ENCODE measurements at regions not wholly inside any gene's neighbourhood (a gene's known extent, or its start where the extent isn't known, plus 50 kb on each side); places are given as distances from the start of the nearest gene placed in this dataset.
A peak's percentile ranks its signal among the peaks of the same experiment; 100 is the strongest.

DNA sequence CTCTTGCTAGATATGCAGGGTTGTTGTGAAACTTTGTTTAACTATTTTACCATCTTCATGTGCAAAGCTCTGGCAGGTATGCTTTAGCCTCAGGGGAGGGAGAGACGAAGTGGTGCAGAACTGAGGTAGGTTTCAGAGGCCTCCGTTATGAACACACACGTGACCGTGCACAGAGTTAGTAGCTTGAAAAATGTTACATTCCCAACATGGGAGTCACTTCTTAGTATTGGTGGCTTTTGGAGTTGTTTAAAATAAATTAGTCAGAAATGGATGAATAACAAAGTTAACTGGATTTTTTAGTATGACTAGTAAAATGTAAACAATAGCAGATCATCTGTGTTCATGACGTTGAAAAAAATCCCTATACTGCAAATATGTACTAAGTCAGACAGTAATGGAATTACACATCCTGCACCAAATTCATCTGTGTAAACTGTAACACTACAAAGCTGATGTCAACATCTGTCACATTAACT, 279.6 kb downstream of the KLF13 start:
- DNase-seq: peak; percentile 85
- Histone ChIP-seq H4K20me1 (ENCODE audit: low read length) (no peaks in the 10 kb centered on the region), H2AFZ (ENCODE audit: low read length) (no peak overlapping the region)

DNA sequence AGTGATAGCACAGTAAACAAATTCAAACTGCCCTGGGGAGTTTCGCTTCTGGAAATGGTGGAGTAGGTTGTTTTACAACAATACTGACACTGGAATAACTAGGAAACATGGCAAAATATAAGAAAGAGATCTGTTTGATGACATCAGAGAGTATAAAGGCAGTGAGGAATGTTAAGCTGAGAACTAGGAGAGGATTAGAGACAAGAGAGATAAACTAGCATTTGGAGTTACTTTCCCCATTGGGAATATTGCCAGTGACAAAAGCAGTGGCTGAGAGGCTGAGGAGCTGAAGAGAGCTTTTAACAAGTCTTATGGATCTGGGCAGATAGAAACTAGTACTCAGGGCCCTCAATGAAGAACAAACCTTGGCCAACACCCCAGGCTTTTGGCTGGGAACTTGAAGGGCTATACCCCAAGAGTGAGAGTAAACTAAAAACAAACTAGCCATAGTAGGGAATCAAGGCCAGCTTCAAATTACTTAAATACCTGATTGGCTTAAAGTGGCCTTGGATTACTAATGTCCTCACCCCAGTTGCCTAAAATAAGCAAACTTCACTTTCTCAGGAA, 280.4 kb downstream of the KLF13 start:
- Histone ChIP-seq H3K36me3 (ENCODE audit: low read depth, low read length) (no peaks in the 10 kb centered on the region), H3K4me2 (ENCODE audit: low read length) (peak overlapping the region; percentile 9; the same call in 1 of the 2 replicates), H3K79me2 (ENCODE audit: low read length) (no peaks in the 10 kb centered on the region), H3K4me1 (ENCODE audit: insufficient read depth, low read length) (peaks cover 20% of the 10 kb centered on the region), H3K9me3 (ENCODE audit: low read length) (no peaks in the 10 kb centered on the region), H3K4me3 (ENCODE audit: low read length) (no peak overlapping the region), H3K27me3 (ENCODE audit: low read length) (no peaks in the 10 kb centered on the region), H3K27ac (ENCODE audit: low read length) (no peak overlapping the region), H3K9ac (ENCODE audit: low read length) (no peak overlapping the region), H3K9me2 (replicated peaks; ENCODE audit: low read length) (no peaks in the 10 kb centered on the region), H4K20me1 (ENCODE audit: low read length) (no peaks in the 10 kb centered on the region), H3F3A (ENCODE audit: low read length, unreplicated experiment) (no peaks in the 10 kb centered on the region), H2AFZ (ENCODE audit: low read length) (no peak overlapping the region)
- ChIA-PET POLR2A (ENCODE audit: unreplicated experiment) (no interaction called here), CTCF (no interaction called here)
- BruUV-seq (replicated peaks): no TSS peak
- intact Hi-C loops (cut with micrococcal nuclease): no loop called here
- TF ChIP-seq EZH2phosphoT487 (IDR thresholded peaks at IDR 0.05; ENCODE audit: borderline replicate concordance, low read length) (no peak), EZH2 (IDR thresholded peaks at IDR 0.05; ENCODE audit: low read length, unreplicated experiment) (no peak)
- TF ChIP-seq, protein P1, sequence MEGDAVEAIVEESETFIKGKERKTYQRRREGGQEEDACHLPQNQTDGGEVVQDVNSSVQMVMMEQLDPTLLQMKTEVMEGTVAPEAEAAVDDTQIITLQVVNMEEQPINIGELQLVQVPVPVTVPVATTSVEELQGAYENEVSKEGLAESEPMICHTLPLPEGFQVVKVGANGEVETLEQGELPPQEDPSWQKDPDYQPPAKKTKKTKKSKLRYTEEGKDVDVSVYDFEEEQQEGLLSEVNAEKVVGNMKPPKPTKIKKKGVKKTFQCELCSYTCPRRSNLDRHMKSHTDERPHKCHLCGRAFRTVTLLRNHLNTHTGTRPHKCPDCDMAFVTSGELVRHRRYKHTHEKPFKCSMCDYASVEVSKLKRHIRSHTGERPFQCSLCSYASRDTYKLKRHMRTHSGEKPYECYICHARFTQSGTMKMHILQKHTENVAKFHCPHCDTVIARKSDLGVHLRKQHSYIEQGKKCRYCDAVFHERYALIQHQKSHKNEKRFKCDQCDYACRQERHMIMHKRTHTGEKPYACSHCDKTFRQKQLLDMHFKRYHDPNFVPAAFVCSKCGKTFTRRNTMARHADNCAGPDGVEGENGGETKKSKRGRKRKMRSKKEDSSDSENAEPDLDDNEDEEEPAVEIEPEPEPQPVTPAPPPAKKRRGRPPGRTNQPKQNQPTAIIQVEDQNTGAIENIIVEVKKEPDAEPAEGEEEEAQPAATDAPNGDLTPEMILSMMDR (conservative IDR thresholded peaks at IDR 0.05; ENCODE audit: low read depth, low read length): no peak
- DNase-seq (no peak), ATAC-seq (no peak; the same call in 1 of the 2 replicates)

More for the DNA sequence above, 279.6 kb downstream of the KLF13 start:
- intact Hi-C loops (cut with micrococcal nuclease): no loop called here
- no peaks in the 10 kb centered on the region for H3K9me3 ChIP-seq (ENCODE audit: low read length)
- CTCF ChIA-PET: no interaction called here
- H3K27me3 ChIP-seq (ENCODE audit: low read length): no peaks in the 10 kb centered on the region
- no peaks in the 10 kb centered on the region for H3K79me2 ChIP-seq (ENCODE audit: low read length)
- peaks cover 20% of the 10 kb centered on the region for H3K4me1 ChIP-seq (ENCODE audit: insufficient read depth, low read length)
- H3K9me2 ChIP-seq (replicated peaks; ENCODE audit: low read length): no peaks in the 10 kb centered on the region
- POLR2A ChIA-PET (ENCODE audit: unreplicated experiment): no interaction called here
- no TSS peak for BruUV-seq (replicated peaks)
- H3K9ac ChIP-seq (ENCODE audit: low read length): no peak overlapping the region
- TF ChIP-seq, protein P1 (conservative IDR thresholded peaks at IDR 0.05; ENCODE audit: low read depth, low read length): no peak
- TF ChIP-seq EZH2phosphoT487 (IDR thresholded peaks at IDR 0.05; ENCODE audit: borderline replicate concordance, low read length) (no peak), EZH2 (IDR thresholded peaks at IDR 0.05; ENCODE audit: low read length, unreplicated experiment) (no peak)
- ATAC-seq: peak; percentile 92
- no peak overlapping the region for H3K4me3 ChIP-seq (ENCODE audit: low read length)
- H3K4me2 ChIP-seq (ENCODE audit: low read length): peak overlapping the region; percentile 26
- H3F3A ChIP-seq (ENCODE audit: low read length, unreplicated experiment): no peaks in the 10 kb centered on the region
- peak overlapping the region; percentile 21; the same call in 1 of the 2 replicates for H3K27ac ChIP-seq (ENCODE audit: low read length)
- H3K36me3 ChIP-seq (ENCODE audit: low read depth, low read length): no peaks in the 10 kb centered on the region

DNA sequence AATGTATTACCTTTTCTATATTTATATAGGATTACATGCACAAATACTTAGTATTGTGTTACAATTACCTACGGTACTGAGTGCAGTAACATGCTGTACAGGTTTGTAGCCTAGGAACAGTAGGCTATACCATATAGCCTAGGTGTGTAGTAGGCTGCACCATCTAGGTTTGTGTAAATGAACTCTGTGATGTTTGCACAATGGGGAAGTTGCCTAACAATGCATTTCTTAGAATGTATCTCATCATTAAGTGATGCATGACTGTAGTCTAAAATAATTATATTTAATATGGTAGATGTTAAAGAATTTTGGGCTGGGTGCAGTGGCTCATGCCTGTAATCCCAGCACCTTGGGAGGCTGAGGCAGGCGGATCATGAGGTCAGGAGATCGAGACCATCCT, 281.0 kb downstream of the KLF13 start:
- Histone ChIP-seq H3K36me3 (ENCODE audit: low read depth, low read length) (no peaks in the 10 kb centered on the region), H3K9ac (ENCODE audit: low read length) (no peak overlapping the region), H3K4me2 (ENCODE audit: low read length) (no peak overlapping the region), H3K4me1 (ENCODE audit: insufficient read depth, low read length) (peaks cover 20% of the 10 kb centered on the region), H3K79me2 (ENCODE audit: low read length) (no peaks in the 10 kb centered on the region), H3K27ac (ENCODE audit: low read length) (no peak overlapping the region), H2AFZ (ENCODE audit: low read length) (no peak overlapping the region), H3K4me3 (ENCODE audit: low read length) (no peak overlapping the region), H3K9me3 (ENCODE audit: low read length) (no peaks in the 10 kb centered on the region), H3K9me2 (replicated peaks; ENCODE audit: low read length) (no peaks in the 10 kb centered on the region), H4K20me1 (ENCODE audit: low read length) (no peaks in the 10 kb centered on the region), H3F3A (ENCODE audit: low read length, unreplicated experiment) (no peaks in the 10 kb centered on the region), H3K27me3 (ENCODE audit: low read length) (no peaks in the 10 kb centered on the region)
- POLR2A ChIA-PET (ENCODE audit: unreplicated experiment): no interaction called here
- TF ChIP-seq EZH2phosphoT487 (IDR thresholded peaks at IDR 0.05; ENCODE audit: borderline replicate concordance, low read length): no peak
- TF ChIP-seq, protein P1 (conservative IDR thresholded peaks at IDR 0.05; ENCODE audit: low read depth, low read length): no peak
- TF ChIP-seq EZH2 (IDR thresholded peaks at IDR 0.05; ENCODE audit: low read length, unreplicated experiment): no peak
- DNase-seq: peak; percentile 2
- intact Hi-C loops (cut with micrococcal nuclease): no loop called here
- no TSS peak for BruUV-seq (replicated peaks)
- CTCF ChIA-PET: no interaction called here
- no peak for ATAC-seq

Measured in PC-3 (cell line).